CD4-positive, alpha-beta T cell treated with Interleukin-10 for 1 hour (primary cell): ENCODE measurements at regions not wholly inside any gene's neighbourhood (a gene's known extent, or its start where the extent isn't known, plus 50 kb on each side); places are given as distances from the start of the nearest gene placed in this dataset.
"Not testable (repeated sequence)": the region's sequence is repeated elsewhere in the genome, so short reads cannot be mapped to it uniquely, and the experiment has no call there.

Source experiments
- DNase-seq: peaks from one replicate; pipeline ENCODE4 v3.0.0-alpha.2; 2020

- DNase-seq = no peak
Measured at GRCh38 chr15:46880791-46881190, 836.5 kb upstream of the SEMA6D start.

- no peak for DNase-seq
Measured at GRCh38 chr15:46892621-46893160, 824.6 kb upstream of the SEMA6D start.

- no peak for DNase-seq
Measured at GRCh38 chr15:46894644-46895043, 822.7 kb upstream of the SEMA6D start.

- DNase-seq = no peak
Measured at GRCh38 chr15:46897266-46897665, 820.0 kb upstream of the SEMA6D start.

GRCh38 chr15:46901001-46901400, 816.3 kb upstream of the SEMA6D start:
- DNase-seq = no peak

- DNase-seq = no peak
Measured at GRCh38 chr15:46917721-46918252, 799.5 kb upstream of the SEMA6D start.

GRCh38 chr15:46918462-46919140, 798.7 kb upstream of the SEMA6D start:
- no peak for DNase-seq

GRCh38 chr15:46921891-46922290, 795.4 kb upstream of the SEMA6D start:
- DNase-seq = no peak

GRCh38 chr15:46930426-46930825, 786.9 kb upstream of the SEMA6D start:
- no peak for DNase-seq

GRCh38 chr15:46933332-46933731, 784.0 kb upstream of the SEMA6D start:
- DNase-seq = no peak

- no peak for DNase-seq
Measured at GRCh38 chr15:46934851-46935250, 782.5 kb upstream of the SEMA6D start.

GRCh38 chr15:46938169-46938568, 779.1 kb upstream of the SEMA6D start:
- no peak for DNase-seq

- no peak for DNase-seq
Measured at GRCh38 chr15:46941241-46941640, 776.1 kb upstream of the SEMA6D start.

GRCh38 chr15:46946953-46947352, 770.4 kb upstream of the SEMA6D start:
- DNase-seq = no peak

- no peak for DNase-seq
Measured at GRCh38 chr15:46955576-46955975, 761.7 kb upstream of the SEMA6D start.

- DNase-seq = no peak
Measured at GRCh38 chr15:46956456-46956855, 760.8 kb upstream of the SEMA6D start.

GRCh38 chr15:46956881-46957280, 760.4 kb upstream of the SEMA6D start:
- DNase-seq = no peak

GRCh38 chr15:46960581-46960980, 756.7 kb upstream of the SEMA6D start:
- DNase-seq = no peak

- DNase-seq = no peak
Measured at GRCh38 chr15:46961795-46962194, 755.5 kb upstream of the SEMA6D start.

GRCh38 chr15:46988055-46988454, 729.2 kb upstream of the SEMA6D start:
- not testable (repeated sequence) for DNase-seq

- no peak for DNase-seq
Measured at GRCh38 chr15:46996359-46996758, 720.9 kb upstream of the SEMA6D start.

GRCh38 chr15:46997501-46997900, 719.8 kb upstream of the SEMA6D start:
- DNase-seq = no peak

- DNase-seq = no peak
Measured at GRCh38 chr15:47003568-47003967, 713.7 kb upstream of the SEMA6D start.

GRCh38 chr15:47013446-47013845, 703.9 kb upstream of the SEMA6D start:
- no peak for DNase-seq
